AG10803 (cell line): ENCODE measurements at regions not wholly inside any gene's neighbourhood (a gene's known extent, or its start where the extent isn't known, plus 50 kb on each side); places are given as distances from the start of the nearest gene placed in this dataset.

Experiments used
- DNase-seq: peaks from one replicate; pipeline ENCODE4 v3.0.0; 2010; ENCODE audit warnings: low read depth
- H3K4me3 ChIP-seq: 2 replicates; pipeline ENCODE4 v1.5.1; 2011; ENCODE audit warnings: mild to moderate bottlenecking, low read length, control low read depth
- TF ChIP-seq, protein P1 (sequence below): conservative IDR thresholded peaks from 2 replicates; pipeline ENCODE4 v1.5.1; 2011; ENCODE audit warnings: mild to moderate bottlenecking, low read length, control low read depth, inconsistent platforms

DNA sequence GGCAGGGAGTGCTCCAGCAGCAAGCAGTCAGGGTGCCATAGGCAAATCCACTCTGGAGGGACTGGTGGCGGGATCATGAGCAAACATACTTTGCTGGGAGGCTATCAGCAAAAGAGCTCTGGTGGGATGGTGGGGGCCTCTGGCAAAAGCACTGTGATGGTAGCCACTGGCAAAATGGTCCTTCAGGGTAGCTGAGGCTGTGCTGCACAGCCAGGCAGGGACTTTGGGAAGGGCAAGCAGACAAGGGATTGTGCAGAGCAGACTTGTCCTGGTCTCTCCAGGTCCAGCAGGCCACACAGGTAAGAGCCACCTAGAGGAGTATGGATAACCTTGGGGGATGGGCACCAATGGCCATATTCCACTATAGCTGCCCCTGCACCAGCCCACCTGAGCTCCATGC, 129.4 kb upstream of the OTOS start:
- no peak overlapping the region for H3K4me3 ChIP-seq
- TF ChIP-seq, protein P1, sequence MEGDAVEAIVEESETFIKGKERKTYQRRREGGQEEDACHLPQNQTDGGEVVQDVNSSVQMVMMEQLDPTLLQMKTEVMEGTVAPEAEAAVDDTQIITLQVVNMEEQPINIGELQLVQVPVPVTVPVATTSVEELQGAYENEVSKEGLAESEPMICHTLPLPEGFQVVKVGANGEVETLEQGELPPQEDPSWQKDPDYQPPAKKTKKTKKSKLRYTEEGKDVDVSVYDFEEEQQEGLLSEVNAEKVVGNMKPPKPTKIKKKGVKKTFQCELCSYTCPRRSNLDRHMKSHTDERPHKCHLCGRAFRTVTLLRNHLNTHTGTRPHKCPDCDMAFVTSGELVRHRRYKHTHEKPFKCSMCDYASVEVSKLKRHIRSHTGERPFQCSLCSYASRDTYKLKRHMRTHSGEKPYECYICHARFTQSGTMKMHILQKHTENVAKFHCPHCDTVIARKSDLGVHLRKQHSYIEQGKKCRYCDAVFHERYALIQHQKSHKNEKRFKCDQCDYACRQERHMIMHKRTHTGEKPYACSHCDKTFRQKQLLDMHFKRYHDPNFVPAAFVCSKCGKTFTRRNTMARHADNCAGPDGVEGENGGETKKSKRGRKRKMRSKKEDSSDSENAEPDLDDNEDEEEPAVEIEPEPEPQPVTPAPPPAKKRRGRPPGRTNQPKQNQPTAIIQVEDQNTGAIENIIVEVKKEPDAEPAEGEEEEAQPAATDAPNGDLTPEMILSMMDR, result no peak
- DNase-seq, result no peak

DNA sequence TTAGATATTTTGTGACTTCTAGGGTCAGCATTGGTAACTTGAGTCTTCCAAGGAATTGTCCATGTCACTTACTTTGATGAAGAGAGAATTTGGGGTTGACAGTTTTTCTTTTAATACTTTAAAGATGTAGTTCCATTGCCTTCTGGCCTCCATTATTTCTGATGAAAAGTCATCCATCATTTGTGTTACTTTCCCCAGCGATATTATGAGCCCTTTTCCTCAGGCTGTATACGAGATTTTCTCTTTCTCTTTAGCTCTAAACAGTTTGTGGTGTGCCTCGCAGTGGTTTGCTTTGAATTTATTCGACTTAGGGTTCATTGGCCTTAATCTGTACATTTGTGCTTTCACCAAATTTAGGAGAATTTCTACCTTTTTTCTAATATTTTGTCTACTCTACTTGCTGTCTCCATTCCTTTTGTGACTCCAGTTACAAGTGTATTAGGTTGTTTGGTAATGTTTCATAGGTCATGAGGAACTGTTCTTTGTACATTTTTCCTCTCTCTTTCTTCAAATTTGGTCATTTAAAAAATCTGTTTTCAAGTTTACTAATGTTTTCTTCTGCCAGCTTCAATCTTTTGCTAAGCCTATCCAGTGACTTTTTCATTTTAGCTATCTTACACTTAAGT, 131.4 kb upstream of the OTOS start:
- TF ChIP-seq, protein P1, result no peak

DNA sequence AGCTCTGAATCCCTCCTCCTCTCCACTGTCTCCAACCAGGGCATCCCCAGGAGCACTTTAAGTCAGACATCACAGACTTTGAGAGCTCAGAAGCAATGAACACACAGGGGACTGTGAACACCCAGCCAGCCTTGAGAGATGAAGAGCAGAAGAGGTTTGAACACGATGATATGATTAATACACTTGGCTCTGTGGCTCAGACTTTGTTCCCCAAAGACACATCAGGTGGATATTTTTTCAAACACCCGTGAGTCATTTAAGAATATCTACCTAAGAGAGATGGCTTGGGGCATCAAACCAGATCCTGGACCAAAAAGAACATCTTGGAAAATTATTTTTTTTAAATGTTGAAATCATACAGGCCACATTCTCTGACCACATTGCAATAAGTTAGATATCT, 134.9 kb upstream of the OTOS start:
- no peak for DNase-seq
- TF ChIP-seq, protein P1, result no peak
- no peak overlapping the region for H3K4me3 ChIP-seq

More for the DNA sequence above, 131.4 kb upstream of the OTOS start:
- DNase-seq, result no peak
- H3K4me3 ChIP-seq, result no peak overlapping the region

DNA sequence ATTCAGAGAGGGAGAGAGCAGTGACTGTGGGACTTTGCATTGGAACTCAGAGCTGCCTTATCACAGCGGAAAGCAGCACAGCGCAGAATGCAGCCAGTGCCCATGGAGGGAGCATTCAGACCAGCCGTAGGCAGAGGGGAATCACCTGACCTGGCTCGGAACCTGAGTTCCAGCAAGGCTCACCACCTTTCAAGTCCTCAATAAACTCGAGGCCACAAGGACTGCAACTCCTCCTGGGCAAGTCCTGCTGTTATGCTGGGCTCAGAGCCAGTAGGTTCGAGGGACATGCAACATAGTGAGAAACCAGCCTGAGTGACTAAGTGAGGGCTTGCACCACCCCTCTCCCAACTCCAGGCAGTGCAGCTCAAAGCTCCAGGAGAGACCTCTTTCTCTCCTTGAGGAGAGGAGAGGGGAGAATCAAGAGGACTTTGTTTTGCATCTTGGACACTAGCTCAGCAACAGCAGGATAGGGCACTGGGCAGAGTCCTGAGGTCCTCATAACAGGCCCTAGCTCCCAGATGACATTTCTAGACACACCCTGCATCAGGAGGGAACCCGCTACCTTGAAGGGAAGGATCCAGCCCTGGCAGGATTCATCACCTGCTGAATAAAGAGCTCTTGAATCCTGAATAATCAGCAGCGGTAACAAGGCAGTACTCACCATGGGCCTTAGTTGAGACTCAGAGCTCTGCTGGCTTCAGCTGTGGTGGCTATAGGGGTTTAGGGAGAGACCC, 136.8 kb upstream of the OTOS start:
- TF ChIP-seq, protein P1, result no peak
- peak; percentile 53 for DNase-seq
- H3K4me3 ChIP-seq, result no peak overlapping the region

DNA sequence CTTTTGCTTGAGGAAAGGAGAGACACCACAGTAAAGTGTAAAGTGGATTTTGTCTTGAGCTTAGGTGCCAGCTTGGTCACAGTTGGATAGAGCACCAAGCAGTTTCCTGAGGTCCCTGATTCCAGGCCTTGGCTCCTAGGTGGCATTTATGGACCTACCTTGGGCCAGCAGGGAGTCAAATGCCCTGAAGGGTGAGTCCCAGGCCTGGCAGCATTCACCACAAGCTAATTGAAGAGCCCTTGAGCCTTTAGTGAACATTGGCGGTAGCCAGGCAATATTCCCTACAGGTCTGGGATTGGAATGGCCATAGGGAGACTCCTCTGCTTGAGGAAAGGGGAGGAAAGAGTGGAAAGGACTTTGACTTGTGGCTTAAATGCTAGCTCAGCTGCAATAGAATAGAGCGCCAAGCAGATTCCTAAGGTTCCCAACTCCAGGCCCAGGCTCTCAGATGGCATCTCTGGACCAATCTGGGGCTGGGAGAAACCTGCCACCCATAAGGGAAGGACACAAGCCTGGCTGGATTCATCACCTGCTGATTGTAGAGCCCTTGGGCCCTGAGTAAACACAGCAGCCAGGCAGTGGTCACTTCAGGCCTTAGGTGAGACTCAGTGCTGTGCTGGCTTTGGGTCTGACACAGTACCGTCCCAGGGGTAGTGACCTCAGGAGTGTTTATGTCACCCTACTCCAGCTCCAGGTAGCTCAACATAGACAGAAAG, 137.5 kb upstream of the OTOS start:
- TF ChIP-seq, protein P1, result no peak
- no peak for DNase-seq
- H3K4me3 ChIP-seq, result no peak overlapping the region

DNA sequence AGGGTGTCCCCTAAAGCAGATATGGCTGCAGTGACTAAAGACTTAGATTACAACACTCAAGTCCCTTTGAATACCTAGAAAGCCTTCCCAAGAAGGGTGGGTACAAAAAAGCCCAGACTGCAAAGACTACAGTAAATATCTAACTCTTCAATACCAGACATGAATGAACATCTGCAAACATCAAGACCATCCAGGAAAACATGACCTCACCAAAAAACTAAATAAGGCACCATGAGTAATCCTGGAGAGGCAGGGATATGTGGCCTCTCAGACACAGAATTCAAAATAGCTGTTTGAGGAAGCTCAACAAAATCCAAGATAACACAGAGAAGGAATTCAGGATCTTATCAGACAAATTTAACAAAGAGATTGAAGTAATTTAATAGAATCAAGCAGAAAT, 138.2 kb upstream of the OTOS start:
- DNase-seq, result no peak
- TF ChIP-seq, protein P1, result no peak
- no peak overlapping the region for H3K4me3 ChIP-seq
